T-helper 2 cell treated with Interferon-gamma antibody and Interleukin-4, amounts not matched to agents 5 μg/mL and 100 μg/mL, for 36 hours (primary cell): ENCODE measurements at regions not wholly inside any gene's neighbourhood (a gene's known extent, or its start where the extent isn't known, plus 50 kb on each side); places are given as distances from the start of the nearest gene placed in this dataset.
"Not testable (repeated sequence)": the region's sequence is repeated elsewhere in the genome, so short reads cannot be mapped to it uniquely, and the experiment has no call there.

Experiments used
- DNase-seq: peaks from one replicate; pipeline ENCODE4 v3.0.0; 2021; ENCODE audit warnings: low spot score
- H3K27ac Mint-ChIP-seq: one replicate; pipeline ENCODE4 v1.8.0; 2021; ENCODE audit warnings: mild to moderate bottlenecking, mixed read lengths
- H3K27me3 Mint-ChIP-seq: one replicate; pipeline ENCODE4 v1.8.0; 2021; ENCODE audit warnings: low read depth, mixed read lengths
- H3K36me3 Mint-ChIP-seq: one replicate; pipeline ENCODE4 v1.8.0; 2021; ENCODE audit warnings: low read depth, mixed read lengths
- H3K4me1 Mint-ChIP-seq: one replicate; pipeline ENCODE4 v1.8.0; 2021; ENCODE audit warnings: low read depth, mixed read lengths
- H3K4me3 Mint-ChIP-seq: one replicate; pipeline ENCODE4 v1.8.0; 2022; ENCODE audit warnings: mild to moderate bottlenecking, moderate library complexity, mixed read lengths
- H3K9me3 Mint-ChIP-seq: one replicate; pipeline ENCODE4 v1.8.0; 2021; ENCODE audit warnings: mixed read lengths

GRCh38 chr3:144023543-144023942, 51.9 kb downstream of the DIPK2A start:
- not testable (repeated sequence) for DNase-seq, H3K36me3 Mint-ChIP-seq, H3K4me1 Mint-ChIP-seq, H3K9me3 Mint-ChIP-seq, H3K27me3 Mint-ChIP-seq, H3K4me3 Mint-ChIP-seq, H3K27ac Mint-ChIP-seq

GRCh38 chr3:144028798-144029411, 57.3 kb downstream of the DIPK2A start:
- H3K36me3 Mint-ChIP-seq, result no peaks in the 10 kb centered on the region
- no peak for DNase-seq
- H3K4me3 Mint-ChIP-seq, result no peak overlapping the region
- no peaks in the 10 kb centered on the region for H3K9me3 Mint-ChIP-seq
- H3K4me1 Mint-ChIP-seq, result no peaks in the 10 kb centered on the region
- H3K27me3 Mint-ChIP-seq, result peaks cover 2% of the 10 kb centered on the region
- no peak overlapping the region for H3K27ac Mint-ChIP-seq

- no peaks in the 10 kb centered on the region for H3K4me1 Mint-ChIP-seq
- H3K4me3 Mint-ChIP-seq, result no peak overlapping the region
- no peak overlapping the region for H3K27ac Mint-ChIP-seq
- H3K27me3 Mint-ChIP-seq, result peaks cover 5% of the 10 kb centered on the region
- H3K36me3 Mint-ChIP-seq, result no peaks in the 10 kb centered on the region
- H3K9me3 Mint-ChIP-seq, result no peaks in the 10 kb centered on the region
- no peak for DNase-seq
Measured at GRCh38 chr3:144029769-144030168, 58.1 kb downstream of the DIPK2A start.

GRCh38 chr3:144031938-144032337, 60.3 kb downstream of the DIPK2A start:
- Mint-ChIP-seq H3K36me3 (no peaks in the 10 kb centered on the region), H3K27me3 (peaks cover 8% of the 10 kb centered on the region), H3K27ac (no peak overlapping the region), H3K4me3 (no peak overlapping the region), H3K4me1 (no peaks in the 10 kb centered on the region), H3K9me3 (no peaks in the 10 kb centered on the region)
- DNase-seq, result no peak

- Mint-ChIP-seq H3K27me3 (peaks cover 8% of the 10 kb centered on the region), H3K27ac (no peak overlapping the region), H3K9me3 (no peaks in the 10 kb centered on the region), H3K4me3 (no peak overlapping the region), H3K4me1 (no peaks in the 10 kb centered on the region), H3K36me3 (no peaks in the 10 kb centered on the region)
- DNase-seq, result no peak
Measured at GRCh38 chr3:144032531-144033239, 61.1 kb downstream of the DIPK2A start.

- H3K36me3 Mint-ChIP-seq, result no peaks in the 10 kb centered on the region
- DNase-seq, result no peak
- no peak overlapping the region for H3K27ac Mint-ChIP-seq
- no peak overlapping the region for H3K4me3 Mint-ChIP-seq
- no peaks in the 10 kb centered on the region for H3K4me1 Mint-ChIP-seq
- H3K27me3 Mint-ChIP-seq, result peaks cover 8% of the 10 kb centered on the region
- no peaks in the 10 kb centered on the region for H3K9me3 Mint-ChIP-seq
Measured at GRCh38 chr3:144033240-144033589, 61.6 kb downstream of the DIPK2A start.

- H3K4me3 Mint-ChIP-seq, result no peak overlapping the region
Measured at GRCh38 chr3:144033863-144034262, 62.2 kb downstream of the DIPK2A start.

GRCh38 chr3:144034715-144035290, 63.2 kb downstream of the DIPK2A start:
- H3K4me3 Mint-ChIP-seq, result no peak overlapping the region
- H3K27me3 Mint-ChIP-seq, result peaks cover 10% of the 10 kb centered on the region
- H3K36me3 Mint-ChIP-seq, result no peaks in the 10 kb centered on the region

More at GRCh38 chr3:144033863-144034262, 62.2 kb downstream of the DIPK2A start:
- no peaks in the 10 kb centered on the region for H3K36me3 Mint-ChIP-seq
- no peak for DNase-seq
- peaks cover 8% of the 10 kb centered on the region for H3K27me3 Mint-ChIP-seq
- H3K4me1 Mint-ChIP-seq, result no peaks in the 10 kb centered on the region
- H3K9me3 Mint-ChIP-seq, result no peaks in the 10 kb centered on the region
- no peak overlapping the region for H3K27ac Mint-ChIP-seq

GRCh38 chr3:144036498-144036897, 64.9 kb downstream of the DIPK2A start:
- no peak overlapping the region for H3K27ac Mint-ChIP-seq
- no peak overlapping the region for H3K4me3 Mint-ChIP-seq
- DNase-seq, result no peak
- no peaks in the 10 kb centered on the region for H3K9me3 Mint-ChIP-seq
- peaks cover 12% of the 10 kb centered on the region for H3K27me3 Mint-ChIP-seq
- H3K36me3 Mint-ChIP-seq, result no peaks in the 10 kb centered on the region
- peaks cover 2% of the 10 kb centered on the region for H3K4me1 Mint-ChIP-seq

More at GRCh38 chr3:144034715-144035290, 63.2 kb downstream of the DIPK2A start:
- Mint-ChIP-seq H3K27ac (no peak overlapping the region), H3K9me3 (no peaks in the 10 kb centered on the region), H3K4me1 (peaks cover 2% of the 10 kb centered on the region)
- no peak for DNase-seq

GRCh38 chr3:144039661-144040060, 68.0 kb downstream of the DIPK2A start:
- H3K36me3 Mint-ChIP-seq, result no peaks in the 10 kb centered on the region
- no peaks in the 10 kb centered on the region for H3K9me3 Mint-ChIP-seq
- peaks cover 2% of the 10 kb centered on the region for H3K4me1 Mint-ChIP-seq
- peaks cover 10% of the 10 kb centered on the region for H3K27me3 Mint-ChIP-seq
- no peak overlapping the region for H3K27ac Mint-ChIP-seq
- DNase-seq, result no peak
- H3K4me3 Mint-ChIP-seq, result no peak overlapping the region

- Mint-ChIP-seq H3K27me3 (peaks cover 7% of the 10 kb centered on the region), H3K4me1 (peaks cover 2% of the 10 kb centered on the region), H3K36me3 (no peaks in the 10 kb centered on the region)
Measured at GRCh38 chr3:144041960-144042556, 70.4 kb downstream of the DIPK2A start.

GRCh38 chr3:144045766-144046165, 74.1 kb downstream of the DIPK2A start:
- Mint-ChIP-seq H3K27me3 (peaks cover 5% of the 10 kb centered on the region), H3K27ac (no peak overlapping the region), H3K36me3 (no peaks in the 10 kb centered on the region), H3K4me1 (no peaks in the 10 kb centered on the region), H3K9me3 (no peaks in the 10 kb centered on the region), H3K4me3 (no peak overlapping the region)
- DNase-seq, result no peak

More at GRCh38 chr3:144041960-144042556, 70.4 kb downstream of the DIPK2A start:
- Mint-ChIP-seq H3K4me3 (no peak overlapping the region), H3K9me3 (no peaks in the 10 kb centered on the region), H3K27ac (no peak overlapping the region)
- no peak for DNase-seq

- Mint-ChIP-seq H3K4me3 (no peak overlapping the region), H3K36me3 (no peaks in the 10 kb centered on the region), H3K27me3 (no peaks in the 10 kb centered on the region), H3K27ac (no peak overlapping the region), H3K4me1 (no peaks in the 10 kb centered on the region), H3K9me3 (no peaks in the 10 kb centered on the region)
- DNase-seq, result no peak
Measured at GRCh38 chr3:144049374-144049773, 77.8 kb downstream of the DIPK2A start.

- no peaks in the 10 kb centered on the region for H3K4me1 Mint-ChIP-seq
- no peak for DNase-seq
- no peaks in the 10 kb centered on the region for H3K36me3 Mint-ChIP-seq
- no peaks in the 10 kb centered on the region for H3K9me3 Mint-ChIP-seq
- H3K27me3 Mint-ChIP-seq, result peaks cover 2% of the 10 kb centered on the region
- H3K4me3 Mint-ChIP-seq, result no peak overlapping the region
- no peak overlapping the region for H3K27ac Mint-ChIP-seq
Measured at GRCh38 chr3:144051211-144051610, 79.6 kb downstream of the DIPK2A start.
